ENCODE measurements at regions not wholly inside any gene's neighbourhood (a gene's known extent, or its start where the extent isn't known, plus 50 kb on each side); places are given as distances from the start of the nearest gene placed in this dataset.

- H3K27me3 ChIP-seq (ENCODE audit: control insufficient read depth in 4 of 4, insufficient read depth in 4 of 4, low read length in 3 of 4), result no peaks in the 10 kb centered on the region
- H3K4me1 ChIP-seq (ENCODE audit: control insufficient read depth in 4 of 4, insufficient read depth in 4 of 4, low read length in 3 of 4), result no peaks in the 10 kb centered on the region
- H3K4me3 ChIP-seq (ENCODE audit: low read depth in 1 of 3, low read length in 3 of 3), result no peak overlapping the region
- H3K36me3 ChIP-seq (ENCODE audit: control insufficient read depth in 4 of 4, insufficient read depth in 3 of 4, low read depth in 1 of 4, low read length in 3 of 4), result no peaks in the 10 kb centered on the region
- no peak overlapping the region for H3K27ac ChIP-seq (ENCODE audit: low read depth in 1 of 2, low read length in 2 of 2)
- no peak for DNase-seq (ENCODE audit: low spot score)
- H3K9me3 ChIP-seq (ENCODE audit: control insufficient read depth in 4 of 4, low read length in 3 of 4), result peaks cover 0 to 3% (median 0%) of the 10 kb centered on the region in 4 donors
- TF ChIP-seq JUND (IDR thresholded peaks at IDR 0.05), result no peak
- TF ChIP-seq ZBTB33 (IDR thresholded peaks at IDR 0.05), result no peak
- TF ChIP-seq ATF3 (IDR thresholded peaks at IDR 0.05), result no peak
- no peak for TF ChIP-seq MAX (IDR thresholded peaks at IDR 0.05)
- no peak for TF ChIP-seq FOXA2 (IDR thresholded peaks at IDR 0.05)
- no peak for TF ChIP-seq RXRA (IDR thresholded peaks at IDR 0.05)
- no peak for TF ChIP-seq SP1 (IDR thresholded peaks at IDR 0.05)
- TF ChIP-seq HNF4G (IDR thresholded peaks at IDR 0.05), result no peak
- no peak for TF ChIP-seq EGR1 (IDR thresholded peaks at IDR 0.05; ENCODE audit: low read depth in 2 of 2)
- no peak for TF ChIP-seq TAF1 (conservative IDR thresholded peaks at IDR 0.05)
- TF ChIP-seq NR2F2 (IDR thresholded peaks at IDR 0.05), result no peak
- no peak for TF ChIP-seq HNF4A (conservative IDR thresholded peaks at IDR 0.05)
- H3K9ac ChIP-seq (ENCODE audit: low read depth in 1 of 2, low read length in 2 of 2), result no peak overlapping the region
Observed at GRCh38 chr7:13309535-13309934, 622.1 kb downstream of the ARL4A start.

- H3K27ac ChIP-seq (ENCODE audit: low read depth in 1 of 2, low read length in 2 of 2), result no peak overlapping the region
- no peaks in the 10 kb centered on the region for H3K27me3 ChIP-seq (ENCODE audit: control insufficient read depth in 4 of 4, insufficient read depth in 4 of 4, low read length in 3 of 4)
- no peaks in the 10 kb centered on the region for H3K36me3 ChIP-seq (ENCODE audit: control insufficient read depth in 4 of 4, insufficient read depth in 3 of 4, low read depth in 1 of 4, low read length in 3 of 4)
- no peaks in the 10 kb centered on the region for H3K4me1 ChIP-seq (ENCODE audit: control insufficient read depth in 4 of 4, insufficient read depth in 4 of 4, low read length in 3 of 4)
- no peak for DNase-seq (ENCODE audit: low spot score)
- H3K9me3 ChIP-seq (ENCODE audit: control insufficient read depth in 4 of 4, low read length in 3 of 4), result peaks cover 0 to 3% (median 0%) of the 10 kb centered on the region in 4 donors
- no peak overlapping the region for H3K4me3 ChIP-seq (ENCODE audit: low read depth in 1 of 3, low read length in 3 of 3)
- no peak for TF ChIP-seq CTCF (IDR thresholded peaks at IDR 0.05; ENCODE audit: low read depth, low read length, missing input control)
- no peak for TF ChIP-seq GABPA (IDR thresholded peaks at IDR 0.05 in 1 of 2, conservative IDR thresholded peaks at IDR 0.05 in 1 of 2)
- no peak for TF ChIP-seq YY1 (IDR thresholded peaks at IDR 0.05)
- TF ChIP-seq FOXA2 (IDR thresholded peaks at IDR 0.05), result no peak
- no peak for TF ChIP-seq TAF1 (conservative IDR thresholded peaks at IDR 0.05)
- no peak for TF ChIP-seq HNF4G (IDR thresholded peaks at IDR 0.05)
- no peak for TF ChIP-seq RAD21 (IDR thresholded peaks at IDR 0.05)
- no peak for TF ChIP-seq JUND (IDR thresholded peaks at IDR 0.05)
- no peak overlapping the region for H3K9ac ChIP-seq (ENCODE audit: low read depth in 1 of 2, low read length in 2 of 2)
- 81% methylated on average over 5 of the region's 5 CpGs for WGBS
Observed at GRCh38 chr7:13312307-13312706, 624.9 kb downstream of the ARL4A start.

GRCh38 chr7:13320333-13320732 is 632.9 kb downstream of the ARL4A start:
- DNase-seq (ENCODE audit: low spot score), result no peak
- Histone ChIP-seq H3K9ac (ENCODE audit: low read depth in 1 of 2, low read length in 2 of 2) (no peak overlapping the region), H3K27ac (ENCODE audit: low read depth in 1 of 2, low read length in 2 of 2) (no peak overlapping the region), H3K27me3 (ENCODE audit: control insufficient read depth in 4 of 4, insufficient read depth in 4 of 4, low read length in 3 of 4) (no peaks in the 10 kb centered on the region), H3K4me3 (ENCODE audit: low read depth in 1 of 3, low read length in 3 of 3) (no peak overlapping the region), H3K36me3 (ENCODE audit: control insufficient read depth in 4 of 4, insufficient read depth in 3 of 4, low read depth in 1 of 4, low read length in 3 of 4) (no peaks in the 10 kb centered on the region), H3K4me1 (ENCODE audit: control insufficient read depth in 4 of 4, insufficient read depth in 4 of 4, low read length in 3 of 4) (no peaks in the 10 kb centered on the region), H3K9me3 (ENCODE audit: control insufficient read depth in 4 of 4, low read length in 3 of 4) (no peaks in the 10 kb centered on the region)
- TF ChIP-seq MAX (IDR thresholded peaks at IDR 0.05) (no peak), ZBTB33 (IDR thresholded peaks at IDR 0.05) (no peak), REST (IDR thresholded peaks at IDR 0.05) (no peak), YY1 (IDR thresholded peaks at IDR 0.05) (no peak), HNF4A (conservative IDR thresholded peaks at IDR 0.05) (no peak), RXRA (IDR thresholded peaks at IDR 0.05) (no peak)

Measured in liver (tissue), 8 donors.